Fibroblast of skin of right biceps (primary cell): ENCODE measurements at regions not wholly inside any gene's neighbourhood (a gene's known extent, or its start where the extent isn't known, plus 50 kb on each side); places are given as distances from the start of the nearest gene placed in this dataset.
A peak's percentile ranks its signal among the peaks of the same experiment; 100 is the strongest.

Experiments used
- DNase-seq: peaks from one replicate; pipeline ENCODE4 v3.0.0-alpha.2; 2013

DNA sequence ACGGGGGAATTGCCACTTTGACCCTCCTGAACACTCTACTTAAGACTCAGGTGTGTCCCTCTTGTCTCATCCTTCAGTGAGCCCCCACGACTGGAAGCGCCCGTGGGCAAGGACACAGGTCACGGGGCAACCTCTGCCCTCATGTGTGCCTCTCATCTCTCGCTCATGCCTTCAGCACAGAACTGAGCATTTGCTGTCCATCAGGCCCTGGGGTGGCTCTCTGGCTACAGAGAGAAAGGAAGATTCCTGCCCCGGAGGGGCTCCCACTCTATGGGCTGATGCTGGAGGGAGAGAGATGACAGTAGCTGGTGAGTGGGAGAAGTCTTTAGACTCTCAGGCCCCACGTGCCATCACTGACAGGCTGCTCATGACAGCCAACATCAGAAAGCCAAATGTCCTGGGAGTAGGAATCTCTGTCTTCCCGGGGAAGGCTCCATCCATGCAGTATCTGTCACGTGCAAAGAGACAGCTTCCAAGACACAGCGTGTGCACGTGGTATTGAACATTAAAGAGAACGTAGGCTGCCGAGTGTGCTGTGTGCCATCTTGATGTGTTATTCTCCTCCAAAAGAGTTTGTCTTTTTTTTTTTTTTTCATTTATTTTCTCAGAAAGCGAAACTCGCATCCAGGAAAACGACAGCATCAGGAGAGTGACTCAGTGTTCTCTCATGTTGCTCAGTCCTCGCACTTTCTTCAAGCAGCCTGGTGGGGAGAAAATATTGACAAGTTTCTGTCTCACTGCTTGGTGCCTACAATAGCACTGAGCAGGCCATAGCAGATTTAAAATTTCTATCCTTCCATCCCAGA lies 190.5 kb downstream of the GAS1 start:
- DNase-seq: peak; percentile 30

DNA sequence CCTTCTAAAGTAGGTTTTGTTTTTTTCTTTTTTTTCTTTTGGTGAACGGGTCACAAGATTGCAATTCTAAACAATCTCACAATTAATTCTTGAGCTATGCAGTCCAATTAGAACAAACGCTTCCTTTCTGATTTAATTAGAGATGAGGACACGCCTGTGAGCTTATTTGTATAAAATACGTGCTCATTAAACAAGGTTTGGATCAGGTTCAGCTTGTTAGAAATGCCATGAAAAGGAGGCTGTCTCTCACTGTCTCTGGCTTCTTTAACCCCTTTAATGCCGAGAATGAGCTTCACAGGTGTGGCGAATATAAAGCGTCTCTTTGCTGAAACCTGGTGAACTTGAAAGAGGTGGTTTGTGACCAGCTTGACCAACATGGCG lies 191.8 kb downstream of the GAS1 start:
- DNase-seq: no peak

DNA sequence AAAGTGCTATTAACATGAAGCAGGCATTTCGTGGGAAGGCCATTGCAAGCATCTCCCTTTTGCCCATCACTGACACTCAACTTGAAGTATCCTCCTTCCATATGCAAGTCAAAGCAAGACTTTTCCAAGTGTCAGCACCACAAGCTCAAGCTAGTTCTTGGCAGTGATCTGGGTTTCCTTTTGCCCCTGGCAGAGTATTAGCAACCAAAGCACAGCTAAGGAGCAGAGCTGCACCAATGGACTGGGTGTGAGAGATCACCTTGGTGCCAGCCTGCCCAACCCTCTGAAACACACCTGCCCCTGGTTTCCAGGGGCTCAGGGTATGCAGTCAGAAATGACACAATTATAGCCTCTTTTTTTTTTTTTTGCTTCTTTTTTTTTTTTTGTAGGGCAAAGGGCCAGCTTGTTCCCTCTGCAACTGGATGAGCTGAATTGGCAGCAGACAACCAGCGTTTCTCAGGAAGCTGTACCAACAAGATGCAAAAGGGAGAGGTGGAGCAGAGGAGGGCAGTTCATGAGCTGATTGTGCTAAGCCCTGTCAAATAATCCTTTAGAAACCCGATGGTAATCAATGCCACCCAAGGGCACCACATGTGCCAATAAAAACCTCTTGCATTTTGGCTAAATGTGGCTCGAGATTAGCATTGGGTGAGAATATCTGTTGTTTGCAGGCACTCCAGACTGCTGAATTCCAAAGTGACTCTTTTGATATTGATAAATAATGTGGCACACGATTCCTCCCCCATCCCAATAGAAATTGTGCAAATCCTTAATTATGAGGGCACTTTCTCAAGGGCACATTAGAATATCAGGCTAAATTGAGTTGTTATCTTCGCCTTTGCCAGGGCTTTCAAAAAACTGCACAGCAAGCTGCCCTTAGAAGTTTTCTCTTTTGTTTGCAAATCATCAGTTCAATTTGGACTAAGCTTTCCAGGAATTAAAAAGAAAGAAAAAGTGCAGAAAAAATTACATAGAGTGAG lies 192.4 kb downstream of the GAS1 start:
- no peak for DNase-seq

DNA sequence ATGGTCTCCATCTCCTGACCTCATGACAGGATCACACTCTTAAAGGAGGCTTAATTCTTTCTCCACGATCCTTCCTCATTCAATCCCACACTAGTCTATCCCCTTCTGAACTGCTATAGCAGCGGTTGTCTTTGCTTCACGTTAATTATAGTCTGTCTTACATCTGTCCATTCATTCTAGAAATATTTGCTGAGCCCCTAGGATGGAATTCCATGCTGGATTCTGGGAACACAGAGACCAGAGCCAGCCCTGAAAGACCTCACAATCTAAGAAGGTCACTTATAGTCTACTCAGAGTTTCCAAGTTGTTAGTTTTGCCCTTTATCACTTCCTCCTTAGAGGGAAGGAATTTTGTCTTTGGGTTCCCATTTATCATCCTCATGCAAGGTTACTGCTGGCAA lies 193.5 kb downstream of the GAS1 start:
- peak; percentile 76 for DNase-seq

DNA sequence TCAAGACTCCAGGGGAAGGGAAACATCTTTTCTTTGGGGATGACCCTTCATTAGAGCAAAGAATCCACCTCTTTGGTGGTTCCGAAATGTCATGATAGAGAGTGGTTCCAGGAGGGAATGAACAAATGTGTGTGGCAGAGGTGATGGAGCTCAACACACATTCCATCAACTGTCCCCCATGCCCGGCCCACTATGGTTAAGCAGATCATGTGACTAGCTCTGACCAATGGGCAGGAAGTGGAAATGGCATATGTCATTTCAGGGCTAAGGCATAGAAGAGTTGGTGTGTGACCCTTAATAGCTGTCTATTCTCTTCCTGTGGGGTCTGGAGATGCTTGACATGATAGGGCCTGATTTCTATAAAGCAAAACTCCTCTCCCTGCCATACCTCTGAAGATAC lies 194.6 kb downstream of the GAS1 start:
- no peak for DNase-seq

DNA sequence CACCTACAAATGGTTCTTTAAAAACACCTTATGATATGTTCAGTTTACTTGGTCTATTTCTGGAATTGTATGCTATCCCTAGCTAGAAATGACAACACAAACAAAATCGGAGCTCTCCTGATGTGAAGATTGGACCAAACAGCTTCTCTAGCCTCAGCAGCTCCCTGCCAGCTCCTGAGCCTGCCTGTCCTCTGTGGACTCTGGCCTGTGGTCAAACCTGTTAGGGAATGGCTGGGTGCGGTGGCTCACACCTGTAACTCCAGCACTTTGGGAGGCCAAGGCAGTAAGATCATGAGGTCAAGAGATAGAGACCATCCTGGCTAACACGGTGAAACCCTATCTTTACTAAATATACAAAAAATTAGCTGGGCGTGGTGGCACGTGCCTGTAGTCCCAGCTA lies 195.3 kb downstream of the GAS1 start:
- no peak for DNase-seq

DNA sequence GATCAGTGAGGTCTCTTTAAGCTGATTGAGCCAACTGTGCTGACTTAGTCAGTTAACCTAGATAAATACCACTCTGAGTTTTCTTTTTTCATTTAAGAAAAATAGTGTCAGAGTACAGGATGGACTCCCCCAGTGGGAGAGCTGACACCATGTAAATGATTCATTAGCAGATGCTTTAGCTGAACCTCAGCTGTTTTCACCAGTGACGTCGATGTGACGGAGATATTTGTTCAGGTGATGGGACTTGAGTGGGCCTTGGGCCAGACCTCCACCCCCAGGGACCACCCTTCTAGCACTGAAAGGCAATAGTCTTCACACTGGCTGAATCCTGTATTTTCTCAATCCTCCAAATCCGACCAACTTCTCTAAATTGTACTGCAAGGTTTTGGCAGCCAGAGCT lies 196.1 kb downstream of the GAS1 start:
- DNase-seq: peak; percentile 50

DNA sequence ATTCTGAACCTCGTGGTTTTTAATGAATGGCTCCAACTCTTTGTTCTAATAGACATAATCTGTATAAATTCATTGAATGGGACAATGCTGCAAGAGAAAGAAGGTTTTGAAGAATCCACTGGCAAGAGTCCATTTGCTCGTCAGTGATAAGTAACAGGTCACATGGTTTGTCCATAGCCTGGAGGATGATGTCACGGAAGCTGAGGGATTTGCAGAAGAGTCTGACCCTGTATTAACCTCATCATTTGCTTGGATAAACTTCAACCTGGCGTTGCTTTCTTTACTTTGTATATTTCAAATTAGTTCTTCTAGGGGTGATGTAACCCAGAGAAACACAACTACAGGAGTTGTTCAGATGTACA lies 197.4 kb downstream of the GAS1 start:
- DNase-seq: peak; percentile 88

DNA sequence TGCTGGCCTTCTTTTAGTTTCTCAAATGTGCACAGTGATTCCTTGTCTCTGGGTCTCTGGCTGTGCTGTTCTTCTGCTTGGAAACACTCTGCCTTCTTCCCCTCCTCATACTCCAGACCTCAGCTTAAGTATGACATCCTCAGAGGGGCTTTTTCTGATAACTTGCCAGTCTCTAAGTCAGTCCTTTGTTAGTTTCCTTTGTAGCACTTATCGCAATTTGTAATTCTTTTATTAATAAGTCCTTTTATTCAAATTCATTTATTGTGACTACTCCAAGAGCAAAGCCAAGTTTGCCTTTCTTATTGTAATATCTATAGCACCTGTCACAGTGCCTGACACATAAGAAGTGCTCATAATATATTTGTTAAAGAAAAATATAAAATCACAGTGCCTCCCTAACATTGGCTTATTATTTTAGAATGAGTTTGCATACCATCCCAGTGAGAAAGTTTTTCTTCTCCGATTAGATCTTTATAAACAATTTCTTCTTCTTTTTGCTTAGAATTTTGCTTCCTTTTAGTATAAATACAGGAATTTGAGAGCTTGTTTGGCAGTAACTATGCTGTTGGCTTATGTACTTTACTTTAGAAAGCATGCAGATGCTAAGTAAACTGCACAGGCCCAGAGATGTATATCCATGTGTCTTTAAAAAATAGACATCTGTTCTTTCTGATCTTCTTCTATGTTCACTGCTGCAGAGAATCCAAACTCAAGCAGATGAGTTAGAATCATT lies 198.0 kb downstream of the GAS1 start:
- no peak for DNase-seq

DNA sequence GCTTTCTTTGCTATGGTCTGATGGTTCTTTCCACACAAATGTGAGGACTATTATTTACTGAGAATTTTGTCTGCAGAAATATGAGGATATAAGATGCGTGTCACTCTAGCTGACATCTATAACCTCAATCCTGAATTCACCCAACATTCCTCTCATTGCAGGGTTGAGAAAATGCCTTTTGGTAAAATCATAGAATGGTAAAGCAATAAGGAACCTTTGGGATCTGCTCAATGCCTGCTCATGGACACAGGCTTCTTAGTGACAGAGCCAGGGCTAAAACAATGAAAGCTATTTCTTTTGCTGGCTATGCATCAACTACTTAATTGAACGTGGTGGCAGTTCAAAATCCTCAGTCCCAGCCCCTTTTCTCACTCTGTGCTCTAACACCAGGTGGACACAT lies 199.6 kb downstream of the GAS1 start:
- peak; percentile 77 for DNase-seq

DNA sequence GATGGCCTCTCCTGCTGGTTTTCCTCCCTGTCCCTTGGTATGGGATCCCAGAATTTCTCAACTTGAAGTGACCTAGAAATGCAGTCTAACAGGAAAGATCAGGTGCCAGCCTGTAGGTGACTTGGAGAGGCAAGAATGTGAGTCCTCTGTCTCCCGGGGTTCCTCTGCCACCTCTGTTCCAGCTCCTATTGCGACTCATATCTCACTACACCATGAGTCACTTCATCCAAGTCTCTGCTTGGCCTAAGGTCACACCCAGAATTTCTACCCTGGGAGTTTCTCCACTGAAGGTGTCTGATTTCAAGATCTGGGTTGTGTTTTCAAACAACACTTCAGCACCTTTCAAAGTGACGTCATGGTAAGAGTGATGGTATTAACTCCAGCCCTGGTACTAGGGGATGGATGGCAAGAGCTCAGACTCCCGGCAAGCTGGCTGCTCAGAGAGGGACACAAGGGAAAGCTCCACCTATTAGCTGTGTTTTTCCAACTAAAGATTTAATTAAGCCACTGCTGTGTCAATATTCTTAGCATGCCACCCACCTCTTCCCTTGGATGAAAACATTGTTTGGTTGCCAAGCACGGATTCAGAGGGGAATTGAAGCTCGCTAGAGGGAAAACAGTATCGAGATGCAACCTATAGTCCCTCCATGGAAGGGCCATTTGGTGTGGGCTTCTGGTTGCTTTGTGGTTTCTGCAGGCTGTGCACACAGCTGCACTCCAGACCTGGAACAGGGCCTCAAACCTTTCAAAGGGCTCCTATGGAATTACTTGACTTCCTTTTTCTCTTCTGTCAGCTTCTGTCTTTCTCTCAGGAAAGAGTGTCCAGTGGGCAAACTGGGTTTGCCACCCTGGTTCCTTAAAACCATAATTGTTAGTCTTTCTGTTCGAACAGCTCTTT lies 205.7 kb downstream of the GAS1 start:
- peak; percentile 88 for DNase-seq

DNA sequence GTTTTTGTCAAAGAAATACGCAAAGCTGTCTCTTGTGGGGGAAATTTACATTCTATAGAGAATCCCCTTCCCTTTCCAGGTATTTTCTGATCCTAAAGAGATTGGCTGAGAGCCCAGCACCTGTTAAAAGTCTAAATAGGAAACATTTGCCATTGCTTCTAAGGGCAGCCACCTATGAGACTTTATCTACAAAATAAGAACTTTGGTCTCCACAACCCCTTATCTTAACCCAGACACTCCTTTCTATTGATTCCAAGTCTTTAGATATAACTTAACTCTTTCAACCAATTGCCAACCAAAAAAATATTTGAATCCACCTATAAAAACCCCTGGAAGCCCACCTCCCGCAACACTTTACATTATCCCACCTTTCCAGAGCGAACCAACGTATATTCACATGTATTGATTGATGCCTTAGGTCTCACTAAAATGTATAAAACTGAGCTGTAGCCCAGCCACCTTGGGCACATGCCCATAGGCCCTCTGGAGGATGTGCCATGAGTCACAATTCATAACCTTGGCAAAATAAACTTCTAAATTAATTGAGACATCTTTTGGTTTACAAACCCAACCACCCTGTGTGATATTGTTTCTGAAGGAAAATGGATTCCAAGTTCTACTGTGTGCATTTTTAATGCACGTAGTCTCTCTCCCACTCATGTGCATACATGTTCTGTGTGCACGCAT lies 211.4 kb downstream of the GAS1 start:
- DNase-seq: no peak

DNA sequence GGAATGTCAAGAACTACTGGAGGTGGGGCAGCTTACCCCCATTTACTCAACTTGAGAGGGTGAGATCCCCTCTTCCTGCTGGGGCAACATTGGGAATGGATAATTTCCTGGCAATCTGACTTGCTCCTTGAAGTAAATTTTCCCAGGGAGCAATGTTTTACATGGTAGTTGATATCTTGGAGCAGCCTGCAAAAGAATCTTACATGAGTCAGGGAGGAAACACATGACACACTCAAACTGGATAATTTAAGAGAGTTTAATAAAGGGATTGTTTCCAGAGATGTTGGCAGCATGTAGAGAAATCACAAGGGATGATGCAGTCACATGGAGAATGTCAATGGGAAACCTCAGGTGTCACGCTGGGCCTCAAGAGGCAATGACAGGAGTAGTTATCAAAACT lies 212.5 kb downstream of the GAS1 start:
- peak; percentile 92 for DNase-seq

DNA sequence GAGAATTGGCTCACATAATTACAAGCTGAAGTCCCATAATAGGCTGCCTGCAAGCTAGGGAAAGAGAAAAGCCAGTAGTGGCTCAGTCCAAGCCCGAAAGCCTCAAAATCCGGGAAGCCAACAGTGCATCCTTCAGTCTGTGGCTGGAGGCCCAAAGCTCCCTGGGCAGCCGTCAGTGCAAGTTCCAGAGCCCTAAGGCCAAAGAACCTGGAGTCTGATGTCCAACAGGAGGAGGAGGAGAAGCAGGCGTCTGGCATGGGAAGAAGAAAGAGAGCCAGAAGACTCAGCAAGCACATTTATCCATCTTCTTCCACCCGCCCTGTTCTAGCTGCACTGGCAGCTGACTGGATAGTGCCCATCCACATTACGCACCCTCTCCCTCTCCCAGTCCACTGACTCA lies 213.4 kb downstream of the GAS1 start:
- no peak for DNase-seq

DNA sequence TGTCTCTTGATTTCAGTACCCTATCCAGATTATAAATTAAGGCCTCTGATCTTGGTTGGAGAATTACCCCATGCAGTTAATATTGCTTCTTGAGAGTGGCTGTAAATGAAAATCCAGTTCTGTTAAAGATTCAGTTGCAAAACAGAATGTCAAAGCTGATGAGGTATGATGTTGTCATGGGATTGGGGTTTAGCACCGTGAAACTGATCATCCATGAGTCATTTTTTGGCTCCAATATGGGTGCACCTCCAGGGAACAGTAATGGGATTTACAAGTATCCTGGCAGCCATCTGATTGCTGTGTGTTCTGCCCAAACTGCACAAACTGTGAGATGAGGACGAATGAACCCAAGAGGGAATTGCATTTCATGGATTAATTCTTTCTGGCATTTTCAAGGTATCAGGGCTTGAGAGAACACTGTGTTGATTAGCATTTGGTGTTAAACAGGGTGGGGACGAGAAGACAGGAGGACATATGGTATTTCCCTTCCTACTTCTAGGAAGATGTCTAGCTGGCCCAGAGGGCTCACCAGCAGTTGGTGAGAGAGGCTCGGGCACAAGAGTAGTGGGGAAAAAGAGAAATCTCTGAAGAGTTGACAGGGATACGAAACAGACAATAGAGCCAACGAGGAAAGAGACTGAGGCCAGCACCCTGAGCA lies 214.7 kb downstream of the GAS1 start:
- peak; percentile 96 for DNase-seq

DNA sequence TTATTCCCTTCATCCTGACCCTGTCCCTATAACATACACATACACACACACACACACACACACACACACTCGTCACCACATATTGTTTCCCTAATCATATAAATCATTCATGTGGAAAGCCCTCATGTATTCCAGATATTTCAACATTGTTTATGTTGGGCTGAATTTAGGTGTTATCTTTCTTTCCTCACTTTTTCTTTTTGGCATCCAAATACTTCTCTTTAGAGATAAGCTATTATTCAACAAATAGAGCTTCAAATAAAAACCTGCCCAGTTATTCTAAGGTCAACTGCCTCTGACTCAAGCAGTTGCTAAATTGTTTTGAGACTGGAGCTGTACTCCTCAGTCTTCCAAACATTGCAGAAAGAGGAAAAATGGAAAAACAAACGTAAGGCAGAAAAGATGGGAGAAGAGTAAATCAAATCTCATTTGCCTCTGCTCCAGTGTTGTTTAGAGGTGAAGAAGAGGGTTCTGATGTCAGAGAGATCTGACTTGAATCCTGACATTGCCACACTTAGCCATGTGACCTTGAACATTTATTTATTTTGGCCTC lies 215.7 kb downstream of the GAS1 start:
- DNase-seq: peak; percentile 67

DNA sequence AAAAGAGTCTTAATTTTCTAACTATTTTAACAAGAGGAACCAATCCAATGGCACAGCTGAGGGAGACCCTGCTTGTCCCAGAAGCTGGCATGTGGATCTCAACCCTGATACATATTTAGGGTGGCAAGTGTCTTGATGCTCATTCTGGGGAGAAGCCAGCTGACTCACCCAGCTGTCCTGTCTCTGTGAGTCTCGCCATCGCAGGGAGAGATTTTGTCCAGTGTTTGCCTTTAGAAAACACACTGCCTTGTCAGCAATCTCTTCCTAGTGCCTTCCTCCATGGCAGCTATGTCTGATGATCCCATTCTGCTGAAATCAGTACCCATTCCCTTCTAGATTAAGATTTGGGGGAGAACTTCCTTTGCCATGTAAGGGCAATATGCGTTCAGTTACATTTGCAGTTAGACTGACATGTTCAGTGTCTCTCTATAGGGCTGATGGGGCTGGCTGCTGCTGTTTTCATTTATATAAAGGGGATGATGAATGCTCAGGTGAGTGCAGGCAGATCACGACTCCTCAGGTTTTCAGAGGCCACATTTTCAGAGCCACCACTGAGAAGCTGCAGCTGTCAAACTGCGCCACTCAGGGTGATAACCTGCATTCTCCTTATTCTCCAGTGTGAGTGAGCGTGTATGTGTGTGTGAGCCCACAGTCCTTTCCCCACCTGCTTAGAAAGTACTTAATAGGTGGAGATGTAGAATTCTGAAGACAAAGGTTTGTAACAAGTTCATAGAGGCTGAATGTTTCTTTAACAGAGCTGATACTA lies 217.0 kb downstream of the GAS1 start:
- peak; percentile 41 for DNase-seq

DNA sequence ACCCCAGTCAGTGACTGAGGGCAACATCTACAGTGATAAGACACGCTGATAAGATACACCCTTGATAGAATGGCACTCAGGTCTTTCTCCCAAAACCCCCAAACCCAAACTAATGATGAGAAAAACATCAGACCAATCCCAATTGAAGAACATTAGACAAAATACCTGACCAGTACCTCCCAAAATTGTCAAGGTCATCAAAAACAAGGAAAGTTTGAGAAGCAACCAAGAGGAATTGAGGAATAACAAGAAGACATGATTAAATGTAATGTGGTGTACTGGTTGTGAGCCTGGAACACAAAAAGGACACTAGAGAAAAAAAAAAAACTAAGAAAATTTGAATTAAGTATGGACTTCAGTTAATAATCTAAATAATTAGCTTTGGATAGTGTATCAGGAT lies 222.8 kb downstream of the GAS1 start:
- no peak for DNase-seq

DNA sequence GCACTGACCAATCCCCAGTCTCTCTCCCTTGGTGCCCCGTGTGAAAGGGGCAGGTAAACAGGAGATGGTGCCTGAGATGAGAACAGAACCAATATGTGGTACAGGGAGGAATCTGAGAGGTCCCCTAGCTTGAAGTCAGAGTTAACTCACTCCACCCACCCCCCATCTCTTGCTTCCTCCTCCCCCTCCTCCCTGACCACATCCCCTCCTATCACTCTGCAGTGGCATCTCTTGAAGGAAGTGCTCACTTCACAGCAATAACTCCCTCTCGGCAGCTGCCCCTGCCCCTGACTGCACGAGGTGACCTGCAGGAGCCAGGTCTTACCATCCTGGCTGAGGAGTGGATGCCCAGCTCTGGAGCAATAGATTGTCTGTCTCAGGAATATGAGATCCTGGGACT lies 224.0 kb downstream of the GAS1 start:
- peak; percentile 59 for DNase-seq

DNA sequence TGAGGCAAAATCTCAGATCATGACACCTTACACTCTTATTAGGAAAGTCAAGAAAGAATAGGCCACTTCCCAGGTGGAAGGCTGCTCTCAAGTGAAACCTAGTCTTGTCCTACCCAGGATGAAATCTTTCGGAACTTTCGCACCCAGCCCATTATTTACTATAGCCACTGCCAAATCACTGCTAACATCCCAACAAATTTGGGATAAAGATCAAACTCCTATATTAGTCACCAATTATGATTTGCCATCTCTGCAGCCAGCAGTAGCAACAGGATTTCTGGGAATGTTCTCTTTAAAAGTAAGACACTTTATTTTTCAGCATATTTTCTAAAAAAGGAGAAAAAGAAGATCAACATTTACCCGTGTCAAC lies 224.6 kb downstream of the GAS1 start:
- DNase-seq: peak; percentile 36
